HPDE6-E6E7 (cell line): ENCODE measurements at regions not wholly inside any gene's neighbourhood (a gene's known extent, or its start where the extent isn't known, plus 50 kb on each side); places are given as distances from the start of the nearest gene placed in this dataset.
"Not testable (repeated sequence)": the region's sequence is repeated elsewhere in the genome, so short reads cannot be mapped to it uniquely, and the experiment has no call there.

ENCODE experiments used
- DNase-seq: peaks from one replicate; pipeline ENCODE4 v3.0.0; 2011; ENCODE audit warnings: missing footprints; ENCODE audit errors: extremely low spot score

DNA sequence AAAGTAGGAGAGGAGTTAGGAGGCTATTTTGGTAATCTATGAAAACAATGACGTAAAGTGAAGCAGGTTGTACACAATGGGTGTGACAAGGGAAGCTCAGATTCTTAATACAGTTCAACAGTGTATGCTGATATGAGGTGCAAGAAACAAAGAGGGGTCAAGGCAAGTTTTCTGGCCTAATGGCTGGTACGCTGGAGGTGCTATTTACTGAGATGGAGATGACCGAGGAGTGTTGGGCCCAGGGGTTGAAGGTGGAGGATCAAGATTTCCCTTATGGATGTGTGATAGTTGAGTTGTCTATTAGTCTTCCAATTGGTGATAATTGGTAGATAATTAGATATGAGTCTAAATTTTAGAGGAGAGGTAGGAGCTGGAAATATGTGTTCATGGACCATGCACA is 194.0 kb downstream of the FOXD4L6 start:
- DNase-seq: not testable (repeated sequence)

DNA sequence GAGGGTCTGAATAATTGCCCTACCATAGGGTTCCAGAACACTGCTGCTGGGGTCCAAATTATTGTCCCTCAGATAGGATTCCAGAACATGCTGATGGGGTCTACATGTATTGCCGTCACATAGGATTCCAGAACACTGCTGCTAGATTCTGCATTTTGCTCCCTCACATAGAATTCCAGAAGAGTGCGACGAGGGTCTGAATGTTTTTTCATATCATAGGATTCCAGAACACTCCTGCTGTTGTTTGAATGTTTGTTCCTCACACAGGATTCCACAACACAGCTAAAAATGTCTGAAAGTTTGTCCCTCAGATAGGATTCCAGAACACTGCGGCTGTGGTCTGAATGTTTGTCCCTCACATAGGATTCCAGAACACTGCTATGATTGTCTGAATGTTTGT is 198.1 kb downstream of the FOXD4L6 start:
- DNase-seq: not testable (repeated sequence)

DNA sequence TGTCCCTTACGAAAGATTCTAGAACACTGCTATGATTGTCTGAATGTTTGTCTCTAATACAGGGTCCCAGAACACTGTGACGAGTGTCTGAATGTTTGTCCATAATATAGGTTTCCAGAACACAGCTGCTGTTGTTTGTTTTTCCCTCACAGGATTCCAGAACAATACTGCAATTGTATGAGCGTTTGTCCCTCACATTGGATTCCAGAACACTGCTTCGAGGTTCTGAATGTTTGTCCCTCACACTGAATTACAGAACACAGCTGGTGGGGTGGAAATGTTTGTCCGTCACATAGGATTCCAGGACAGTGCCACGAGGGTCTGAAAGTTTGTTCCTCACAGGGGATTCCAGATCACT is 199.0 kb downstream of the FOXD4L6 start:
- DNase-seq: not testable (repeated sequence)

DNA sequence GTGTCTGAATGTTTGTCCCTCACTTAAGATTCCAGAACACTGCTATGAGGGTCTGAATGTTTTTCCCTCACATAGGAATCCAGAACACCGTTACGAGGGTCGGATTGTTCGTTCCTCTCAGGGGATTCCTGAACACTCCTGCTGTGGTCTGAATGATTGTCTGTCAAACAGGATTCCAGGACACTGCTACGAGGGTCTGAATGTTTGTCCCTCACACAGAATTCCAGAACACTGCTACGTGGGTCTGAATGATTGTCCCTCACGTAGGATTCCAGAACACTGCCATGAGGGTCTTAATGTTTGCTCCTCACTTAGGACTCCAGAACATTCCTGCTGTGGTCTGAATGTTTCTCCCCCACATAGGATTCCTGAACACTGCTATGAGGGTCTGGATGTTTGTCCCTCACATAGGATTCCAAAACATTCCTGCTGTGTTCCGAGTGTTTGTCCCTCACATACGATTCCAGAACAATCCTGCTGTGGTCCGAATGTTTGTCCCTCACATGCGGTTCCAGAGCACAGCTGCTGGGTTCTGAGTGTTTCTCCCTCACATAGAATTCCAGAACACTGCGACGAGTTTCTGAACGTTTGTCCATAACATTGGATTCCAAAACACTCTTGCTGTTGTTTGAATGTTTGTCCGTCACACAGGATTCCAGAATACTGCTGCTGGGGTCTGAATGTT is 199.5 kb downstream of the FOXD4L6 start:
- no peak for DNase-seq

DNA sequence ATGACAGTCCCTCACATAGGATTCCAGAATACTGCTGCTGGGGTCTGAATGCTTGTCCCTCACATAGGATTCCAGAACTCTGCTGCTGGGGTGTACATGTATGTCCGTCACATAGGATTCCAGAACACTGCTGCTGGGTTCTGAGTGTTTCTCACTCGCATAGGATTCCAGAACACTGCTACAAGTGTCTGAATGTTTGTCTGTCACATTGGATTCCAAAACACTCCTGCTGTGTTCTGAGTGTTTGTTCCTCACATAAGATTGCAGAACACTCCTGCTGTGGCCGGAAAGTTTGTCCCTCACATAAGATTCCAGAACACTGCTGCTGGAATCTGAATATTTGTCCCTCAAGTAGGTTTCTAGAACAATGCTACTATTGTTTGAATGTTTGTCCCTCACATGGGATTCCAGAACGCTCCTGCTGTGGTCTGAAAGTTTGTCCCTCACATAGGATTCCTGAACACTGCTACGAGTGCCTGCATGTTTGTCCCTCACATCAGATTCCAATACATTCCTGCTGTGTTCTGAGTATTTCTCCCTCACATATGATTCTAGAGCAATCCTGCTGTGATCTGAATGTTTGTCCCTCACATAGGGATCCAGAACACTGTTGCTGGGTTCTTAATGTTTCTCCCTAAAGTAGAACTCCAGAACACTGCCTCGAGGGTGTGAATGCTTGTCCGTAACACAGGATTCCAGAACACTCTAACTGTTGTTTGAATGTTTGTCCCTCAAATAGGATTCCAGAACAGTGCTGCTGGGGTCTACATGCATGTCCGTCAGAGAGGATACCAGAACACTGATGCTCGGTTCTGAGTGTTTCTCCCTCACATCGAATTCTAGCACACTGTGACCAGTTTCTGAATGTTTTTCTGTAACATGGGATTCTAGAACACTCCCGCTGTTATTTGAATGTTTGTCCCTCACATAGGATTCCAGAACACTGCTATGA is 200.4 kb downstream of the FOXD4L6 start:
- DNase-seq: no peak

DNA sequence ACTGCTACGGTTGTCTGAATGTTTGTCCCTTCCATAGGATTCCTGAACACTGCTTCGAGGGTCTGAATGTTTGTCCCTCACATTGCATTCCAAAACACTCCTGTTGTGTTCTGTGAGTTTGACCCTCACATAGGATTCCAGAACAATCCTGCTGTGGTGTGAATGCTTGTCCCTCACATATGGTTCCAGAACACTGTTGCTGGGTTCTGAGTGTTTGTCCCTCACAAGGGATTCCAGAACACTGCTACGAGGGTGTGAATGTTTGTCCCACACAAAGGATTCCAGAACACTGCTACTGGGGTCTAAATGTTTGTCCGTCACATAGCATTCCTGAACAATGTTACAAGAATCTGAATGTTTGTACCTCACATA is 201.2 kb downstream of the FOXD4L6 start:
- DNase-seq: no peak

DNA sequence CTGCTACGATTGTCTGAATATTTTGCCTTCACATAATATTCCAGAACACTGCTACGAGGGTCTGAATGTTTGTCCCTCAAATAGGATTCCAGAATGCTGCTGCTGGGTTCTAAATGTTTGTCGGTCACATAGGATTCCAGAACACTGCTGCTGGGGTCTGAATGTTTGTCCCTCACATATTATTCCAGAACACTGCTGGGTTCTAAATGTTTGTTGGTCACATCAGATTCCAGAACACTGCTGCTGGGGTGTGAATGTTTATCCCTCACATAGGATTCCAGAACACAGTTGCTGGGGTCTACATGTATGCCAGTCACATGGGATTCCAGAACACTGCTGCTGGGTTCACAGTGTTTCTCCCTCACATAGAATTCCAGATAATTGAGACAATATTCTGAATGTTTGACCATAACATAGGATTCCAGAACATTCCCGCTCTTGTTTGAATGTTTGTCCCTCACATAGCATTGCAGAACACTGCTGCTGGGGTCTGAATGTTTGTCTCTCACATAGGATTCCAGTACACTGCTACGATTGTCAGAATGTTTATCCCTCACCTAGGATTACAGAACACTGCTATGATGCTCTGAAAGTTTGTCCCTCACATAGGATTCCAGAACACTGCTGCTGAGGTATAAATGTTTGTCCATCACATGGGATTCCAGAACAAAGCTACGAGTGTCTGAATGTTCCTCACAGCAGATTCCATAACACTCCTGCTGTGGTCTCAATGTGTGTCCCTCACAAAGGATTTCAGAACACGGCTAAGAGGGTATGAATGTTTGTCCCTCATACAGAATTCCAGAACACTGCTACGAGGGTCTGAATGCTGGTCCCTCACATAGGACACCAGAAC is 201.8 kb downstream of the FOXD4L6 start:
- no peak for DNase-seq

DNA sequence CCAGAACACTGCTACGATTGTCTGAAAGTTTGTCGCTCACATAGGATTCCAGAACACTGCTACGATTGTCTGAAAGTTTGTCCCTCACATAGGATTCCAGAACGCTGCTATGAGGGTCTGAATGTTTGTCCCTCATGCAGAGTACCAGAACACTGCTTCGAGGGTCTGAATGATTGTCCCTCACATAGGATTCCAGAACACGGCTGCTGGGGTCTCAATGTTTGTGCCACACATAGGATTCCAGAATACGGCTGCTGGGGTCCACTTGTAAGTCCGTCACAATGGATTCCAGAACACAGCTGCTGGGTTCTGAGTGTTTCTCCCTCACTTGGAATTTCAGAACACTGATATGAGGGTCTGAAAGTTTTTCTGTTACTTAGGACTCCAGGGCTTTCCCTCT is 203.3 kb downstream of the FOXD4L6 start:
- no peak for DNase-seq

DNA sequence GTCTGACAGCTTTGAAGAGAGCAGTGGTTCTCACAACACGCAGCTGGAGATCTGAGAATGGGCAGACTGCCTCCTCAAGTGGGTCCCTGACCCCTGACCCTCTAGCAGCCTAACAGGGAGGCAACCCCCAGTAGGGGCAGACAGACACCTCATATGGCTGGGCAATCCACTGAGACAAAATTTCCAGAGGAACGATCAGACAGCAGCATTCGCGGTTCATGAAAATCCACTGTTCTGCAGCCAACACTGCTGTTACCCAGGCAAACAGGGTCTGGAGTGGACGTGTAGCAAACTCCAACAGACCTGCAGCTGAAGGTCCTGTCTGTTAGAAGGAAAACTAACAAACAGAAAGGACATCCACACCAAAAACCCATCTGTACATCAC is 212.1 kb downstream of the FOXD4L6 start:
- DNase-seq: not testable (repeated sequence)

DNA sequence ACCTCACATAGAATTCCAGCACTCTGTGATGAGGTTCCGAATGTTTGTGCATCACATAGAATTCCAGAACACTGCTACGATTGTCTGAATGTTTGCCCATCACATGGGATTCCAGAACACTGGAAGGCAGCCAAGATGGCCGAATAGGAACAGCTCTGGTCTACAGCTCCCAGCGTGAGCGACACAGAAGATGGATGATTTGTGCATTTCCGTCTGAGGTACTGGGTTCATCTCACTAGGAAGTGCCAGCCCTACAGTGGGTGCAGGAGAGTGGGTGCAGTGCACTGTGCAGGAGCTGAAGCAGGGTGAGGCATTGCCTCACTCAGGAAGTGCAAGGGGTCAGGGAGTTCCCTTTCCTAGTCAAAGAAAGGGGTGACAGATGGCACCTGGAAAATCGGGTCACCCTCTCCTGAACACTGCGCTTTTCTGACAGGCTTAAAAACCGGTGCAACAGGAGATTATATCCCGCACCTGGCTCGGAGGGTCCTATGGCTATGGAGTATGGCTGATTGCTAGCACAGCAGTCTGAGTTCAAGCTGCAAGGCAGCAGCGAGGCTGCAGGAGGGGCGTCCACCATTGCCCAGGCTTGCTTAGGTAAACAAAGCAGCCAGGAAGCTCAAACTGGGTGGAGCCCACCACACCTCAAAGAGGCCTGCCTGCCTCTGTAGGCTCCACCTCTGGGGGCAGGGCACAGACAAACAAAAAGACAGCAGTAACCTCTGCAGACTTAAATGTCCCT is 212.7 kb downstream of the FOXD4L6 start:
- not testable (repeated sequence) for DNase-seq

DNA sequence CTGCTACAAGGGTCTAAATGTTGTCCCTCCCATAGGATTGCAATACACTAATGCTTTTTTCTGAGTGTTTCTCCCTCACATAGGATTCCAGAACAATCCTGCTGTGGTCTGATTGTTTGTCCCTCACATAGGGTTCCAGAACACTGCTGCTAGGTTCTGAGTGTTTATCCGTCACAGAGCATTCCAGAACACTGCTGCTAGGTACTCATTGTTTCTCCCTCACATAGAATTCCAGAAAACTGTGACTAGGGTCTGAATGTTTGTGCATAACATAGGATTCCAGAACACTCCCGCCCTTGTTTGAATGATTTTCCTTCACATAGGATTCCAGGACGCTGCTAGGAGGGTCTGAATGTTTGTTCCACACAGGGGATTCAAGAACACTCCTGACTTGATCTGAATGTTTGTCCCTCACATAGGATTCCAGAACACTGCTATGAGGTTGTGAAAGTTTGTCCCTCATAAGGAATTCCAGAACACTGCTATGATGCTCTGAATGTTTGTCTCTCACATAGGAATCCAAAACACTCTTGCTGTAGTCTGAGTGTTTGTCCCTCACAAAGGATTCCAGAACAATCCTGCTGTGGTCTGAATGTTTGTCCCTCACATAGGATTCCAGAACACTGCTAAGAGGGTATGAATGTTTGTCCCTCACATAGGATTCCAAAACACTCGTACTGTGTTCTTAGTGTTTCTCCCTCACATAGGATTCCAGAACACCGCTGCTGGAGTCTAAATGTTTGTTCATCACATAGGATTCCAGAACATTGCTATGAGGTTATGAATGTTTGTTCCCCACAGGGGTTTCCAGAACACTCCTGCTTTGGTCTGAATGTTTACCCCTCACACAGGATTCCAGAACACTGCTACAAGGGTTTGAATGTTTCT is 213.5 kb downstream of the FOXD4L6 start:
- DNase-seq: no peak

DNA sequence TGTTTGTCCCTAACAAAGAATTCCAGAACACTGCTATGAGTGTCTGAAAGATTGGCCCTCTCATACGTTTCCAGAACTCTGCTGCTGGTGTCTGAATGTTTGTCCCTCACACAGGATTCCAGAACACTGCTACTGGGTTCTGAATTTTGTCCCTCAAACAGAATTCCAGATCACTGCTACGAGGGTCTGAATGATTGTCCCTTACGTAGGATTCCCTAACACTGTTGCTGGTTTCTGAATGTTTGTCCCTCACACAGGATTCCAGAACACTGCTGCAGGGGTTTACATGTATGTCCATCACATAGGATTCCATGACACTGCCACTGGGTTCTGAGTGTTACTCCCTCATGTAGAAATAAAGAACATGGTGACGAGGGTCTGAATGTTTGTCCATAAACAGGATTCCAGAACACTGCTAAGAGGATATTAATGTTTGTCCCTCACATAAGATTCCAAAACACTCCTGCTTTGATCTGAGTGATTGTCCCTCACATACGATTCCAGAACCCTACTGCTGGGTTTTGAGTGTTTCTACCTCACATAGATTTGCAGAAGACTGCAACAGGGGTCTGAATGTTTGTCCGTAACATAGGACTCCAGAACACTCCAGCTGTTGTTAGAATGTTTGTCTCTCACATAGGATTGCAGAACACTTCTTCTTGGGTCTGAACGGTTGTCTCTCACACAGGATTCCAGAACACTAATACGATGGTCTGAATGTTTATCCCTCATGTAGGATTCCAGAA is 214.4 kb downstream of the FOXD4L6 start:
- DNase-seq: no peak

DNA sequence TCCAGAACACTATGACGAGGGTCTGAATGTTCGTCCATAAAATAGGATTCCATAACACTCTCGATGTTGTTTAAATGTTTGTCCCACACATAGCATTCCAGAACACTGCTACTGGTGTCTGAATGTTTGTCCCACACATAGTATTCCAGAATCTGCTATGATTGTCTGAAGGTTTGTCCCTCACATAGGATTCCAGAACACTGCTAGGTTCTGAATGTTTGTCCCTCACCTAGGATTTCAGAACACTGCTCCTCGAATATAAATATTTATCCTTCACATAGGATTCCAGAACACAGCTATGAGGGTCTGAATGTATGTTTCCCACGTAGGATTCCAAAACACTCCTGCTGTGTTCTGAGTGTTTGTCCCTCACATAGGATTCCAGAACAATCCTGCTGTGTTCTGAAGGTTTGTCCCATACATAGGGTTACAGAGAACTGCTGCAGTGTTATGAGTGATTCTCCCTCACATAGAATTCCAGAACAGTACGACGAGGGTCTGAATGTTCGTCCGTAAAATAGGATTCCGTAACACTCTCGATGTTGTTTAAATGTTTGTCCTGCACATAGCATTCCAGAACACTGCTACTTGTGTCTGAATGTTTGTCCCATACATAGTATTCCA is 215.3 kb downstream of the FOXD4L6 start:
- DNase-seq: no peak

DNA sequence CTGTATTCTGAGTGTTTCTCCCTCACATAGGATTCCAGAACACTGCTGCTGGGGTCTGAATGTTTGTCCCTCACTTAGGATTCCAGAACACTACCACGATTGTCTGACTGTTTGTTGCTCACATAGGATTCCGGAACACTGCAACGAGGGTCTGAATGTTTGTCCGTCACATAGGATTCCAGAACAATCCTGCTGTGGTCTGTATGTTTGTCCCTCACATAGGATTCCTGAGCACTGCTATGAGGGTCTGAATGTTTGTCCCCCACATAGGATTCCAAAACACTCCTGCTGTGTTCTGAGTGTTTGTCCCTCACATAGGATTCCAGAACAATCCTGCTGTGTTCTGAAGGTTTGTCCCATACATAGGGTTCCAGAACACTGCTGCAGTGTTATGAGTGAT is 215.8 kb downstream of the FOXD4L6 start:
- not testable (repeated sequence) for DNase-seq

DNA sequence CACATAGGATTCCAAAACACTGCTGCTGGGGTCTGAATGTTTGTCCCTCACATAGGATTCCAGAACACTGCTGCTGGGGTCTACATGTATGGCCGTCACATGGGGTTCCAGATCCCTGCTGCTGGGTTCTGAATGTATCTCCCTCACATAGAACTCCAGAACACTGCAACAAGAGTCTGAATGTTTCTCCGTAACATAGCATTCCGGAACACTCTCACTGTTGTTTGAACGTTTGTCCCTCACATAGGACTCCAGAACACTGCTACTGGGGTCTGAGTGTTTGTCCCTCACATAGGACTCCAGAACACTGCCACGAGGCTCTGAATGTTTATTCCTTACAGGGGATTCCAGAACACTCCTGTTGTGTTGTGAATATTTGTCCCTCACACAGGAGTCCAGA is 216.8 kb downstream of the FOXD4L6 start:
- DNase-seq: no peak

DNA sequence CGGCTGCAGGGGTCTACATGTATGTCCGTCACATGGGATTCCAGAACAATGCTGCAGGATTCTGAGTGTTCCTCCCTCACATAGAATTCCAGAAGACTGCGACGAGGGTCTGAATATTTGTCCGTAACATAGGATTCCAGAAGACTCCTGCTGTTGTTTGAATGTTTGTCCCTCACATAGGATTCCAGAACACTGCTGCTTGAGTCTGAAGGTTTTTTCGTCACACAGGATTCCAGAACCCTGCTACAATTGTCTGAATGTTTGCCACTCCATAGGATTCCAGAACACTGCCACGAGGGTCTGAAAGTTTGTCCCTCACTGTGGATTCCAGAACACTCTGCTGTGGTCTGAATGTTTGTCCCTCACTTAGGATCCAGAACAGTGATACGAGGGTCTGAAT is 217.5 kb downstream of the FOXD4L6 start:
- not testable (repeated sequence) for DNase-seq

DNA sequence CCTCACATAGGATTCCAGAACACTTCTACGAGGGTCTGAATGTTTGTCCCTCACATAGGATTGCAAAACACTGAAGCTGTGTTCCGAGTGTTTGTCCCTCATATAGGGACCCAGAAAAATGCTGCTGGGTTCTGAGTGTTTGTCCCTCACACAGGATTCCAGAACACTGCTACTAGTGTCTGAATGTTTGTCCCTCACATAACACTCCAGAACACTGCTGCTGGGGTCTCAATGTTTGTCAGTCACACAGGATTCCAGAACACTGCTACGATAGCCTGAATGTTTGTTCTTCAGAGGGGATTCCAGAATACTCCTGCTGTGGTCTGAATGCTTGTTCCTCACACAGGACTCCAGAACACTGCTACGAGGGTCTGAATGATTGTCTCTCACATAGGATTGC is 218.7 kb downstream of the FOXD4L6 start:
- no peak for DNase-seq

DNA sequence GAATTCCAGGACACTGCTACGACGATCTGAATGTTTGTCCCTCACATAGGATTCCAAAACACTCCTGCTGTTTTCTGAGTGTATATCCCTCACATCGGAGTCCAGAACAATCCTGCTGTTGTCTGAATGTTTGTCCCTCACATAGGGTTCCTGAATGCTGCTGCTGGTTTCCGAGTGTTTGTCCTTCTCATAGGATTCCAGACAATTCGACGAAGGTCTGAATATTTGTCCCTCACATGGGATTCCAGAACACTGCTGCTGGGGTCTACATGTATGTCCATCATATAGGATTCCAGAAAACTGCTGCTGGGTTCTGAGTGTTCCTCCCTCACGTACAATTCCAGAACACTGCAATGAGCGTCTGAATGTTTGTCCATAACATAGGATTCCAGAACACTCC is 219.4 kb downstream of the FOXD4L6 start:
- DNase-seq: not testable (repeated sequence)
